ENCODE measurements at regions not wholly inside any gene's neighbourhood (a gene's known extent, or its start where the extent isn't known, plus 50 kb on each side); places are given as distances from the start of the nearest gene placed in this dataset.

DNA sequence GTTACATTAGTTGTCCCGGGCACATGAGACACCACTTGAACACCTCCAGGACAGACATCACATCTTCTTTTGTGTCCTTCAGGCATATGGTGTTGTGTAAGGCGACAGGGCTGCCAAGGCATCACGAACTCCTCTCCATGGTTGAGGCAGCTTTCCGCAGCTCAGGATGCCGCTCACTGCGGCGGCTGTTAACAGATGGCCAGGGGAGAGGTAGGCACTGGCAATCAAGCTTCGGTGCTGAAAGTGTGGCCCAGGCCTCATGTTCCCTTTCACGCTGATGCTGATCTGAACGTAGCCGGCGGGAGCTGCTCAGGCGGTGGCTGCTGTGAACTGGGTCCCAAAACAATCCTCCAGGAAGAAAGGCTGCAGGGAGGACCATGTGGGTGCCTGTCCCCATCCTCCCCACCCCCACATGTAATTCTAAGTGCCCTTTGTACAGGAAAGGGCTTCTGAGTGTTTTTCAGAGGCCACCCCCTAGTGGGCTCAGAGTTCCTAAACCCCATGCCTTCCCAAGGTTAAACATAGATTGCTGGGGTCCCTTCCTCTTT is 287.1 kb upstream of the AJAP1 start:
- TF ChIP-seq, protein P1, sequence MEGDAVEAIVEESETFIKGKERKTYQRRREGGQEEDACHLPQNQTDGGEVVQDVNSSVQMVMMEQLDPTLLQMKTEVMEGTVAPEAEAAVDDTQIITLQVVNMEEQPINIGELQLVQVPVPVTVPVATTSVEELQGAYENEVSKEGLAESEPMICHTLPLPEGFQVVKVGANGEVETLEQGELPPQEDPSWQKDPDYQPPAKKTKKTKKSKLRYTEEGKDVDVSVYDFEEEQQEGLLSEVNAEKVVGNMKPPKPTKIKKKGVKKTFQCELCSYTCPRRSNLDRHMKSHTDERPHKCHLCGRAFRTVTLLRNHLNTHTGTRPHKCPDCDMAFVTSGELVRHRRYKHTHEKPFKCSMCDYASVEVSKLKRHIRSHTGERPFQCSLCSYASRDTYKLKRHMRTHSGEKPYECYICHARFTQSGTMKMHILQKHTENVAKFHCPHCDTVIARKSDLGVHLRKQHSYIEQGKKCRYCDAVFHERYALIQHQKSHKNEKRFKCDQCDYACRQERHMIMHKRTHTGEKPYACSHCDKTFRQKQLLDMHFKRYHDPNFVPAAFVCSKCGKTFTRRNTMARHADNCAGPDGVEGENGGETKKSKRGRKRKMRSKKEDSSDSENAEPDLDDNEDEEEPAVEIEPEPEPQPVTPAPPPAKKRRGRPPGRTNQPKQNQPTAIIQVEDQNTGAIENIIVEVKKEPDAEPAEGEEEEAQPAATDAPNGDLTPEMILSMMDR (IDR thresholded peaks at IDR 0.05) = no peak
- no peak for TF ChIP-seq POLR2AphosphoS5 (IDR thresholded peaks at IDR 0.05)
